ENCODE measurements at regions not wholly inside any gene's neighbourhood (a gene's known extent, or its start where the extent isn't known, plus 50 kb on each side); places are given as distances from the start of the nearest gene placed in this dataset.

- Histone ChIP-seq H3K9me3 (no peaks in the 10 kb centered on the region), H3K4me1 (replicated peaks) (no peaks in the 10 kb centered on the region), H3K27me3 (replicated peaks; ENCODE audit: insufficient read depth) (no peaks in the 10 kb centered on the region), H3K36me3 (no peaks in the 10 kb centered on the region), H3K27ac (no peak overlapping the region), H3K4me3 (no peak overlapping the region)
- no peak for TF ChIP-seq POLR2AphosphoS5 (IDR thresholded peaks at IDR 0.05)
- TF ChIP-seq CTCF (IDR thresholded peaks at IDR 0.05) = no peak
- TF ChIP-seq POLR2A (IDR thresholded peaks at IDR 0.05) = no peak
- WGBS = 55% methylated on average over 1 of the region's 1 CpG
- DNase-seq (ENCODE audit: low spot score) = no peak
- intact Hi-C loops (cut with DNase I) = no loop called here
Measured at GRCh38 chr4:138869165-138869564, 146.4 kb upstream of the NOCT start.

GRCh38 chr4:138868562-138868961, 147.0 kb upstream of the NOCT start:
- TF ChIP-seq POLR2A (IDR thresholded peaks at IDR 0.05) (no peak), POLR2AphosphoS5 (IDR thresholded peaks at IDR 0.05) (no peak), CTCF (IDR thresholded peaks at IDR 0.05) (no peak)
- DNase-seq (ENCODE audit: low spot score) = no peak
- H3K4me1 ChIP-seq (replicated peaks) = no peaks in the 10 kb centered on the region
- 63% methylated on average over 3 of the region's 3 CpGs for WGBS
- H3K27me3 ChIP-seq (replicated peaks; ENCODE audit: insufficient read depth) = no peaks in the 10 kb centered on the region
- no peak overlapping the region for H3K4me3 ChIP-seq
- H3K36me3 ChIP-seq = no peaks in the 10 kb centered on the region
- intact Hi-C loops (cut with DNase I) = no loop called here
- no peak overlapping the region for H3K27ac ChIP-seq
- no peaks in the 10 kb centered on the region for H3K9me3 ChIP-seq

GRCh38 chr4:138867404-138867803, 148.2 kb upstream of the NOCT start:
- WGBS = 96% methylated on average over 6 of the region's 6 CpGs
- no peaks in the 10 kb centered on the region for H3K36me3 ChIP-seq
- no peak for DNase-seq (ENCODE audit: low spot score)
- H3K4me3 ChIP-seq = no peak overlapping the region
- no peak for TF ChIP-seq POLR2AphosphoS5 (IDR thresholded peaks at IDR 0.05)
- no peak for TF ChIP-seq POLR2A (IDR thresholded peaks at IDR 0.05)
- TF ChIP-seq CTCF (IDR thresholded peaks at IDR 0.05) = no peak
- no peaks in the 10 kb centered on the region for H3K9me3 ChIP-seq
- H3K27me3 ChIP-seq (replicated peaks; ENCODE audit: insufficient read depth) = no peaks in the 10 kb centered on the region
- H3K4me1 ChIP-seq (replicated peaks) = no peaks in the 10 kb centered on the region
- intact Hi-C loops (cut with DNase I) = no loop called here
- no peak overlapping the region for H3K27ac ChIP-seq

GRCh38 chr4:138866314-138866713, 149.3 kb upstream of the NOCT start:
- intact Hi-C loops (cut with DNase I) = no loop called here
- 94% methylated on average over 2 of the region's 2 CpGs for WGBS
- H3K27me3 ChIP-seq (replicated peaks; ENCODE audit: insufficient read depth) = no peaks in the 10 kb centered on the region
- no peaks in the 10 kb centered on the region for H3K4me1 ChIP-seq (replicated peaks)
- no peaks in the 10 kb centered on the region for H3K9me3 ChIP-seq
- no peaks in the 10 kb centered on the region for H3K36me3 ChIP-seq
- no peak for TF ChIP-seq POLR2A (IDR thresholded peaks at IDR 0.05)
- TF ChIP-seq POLR2AphosphoS5 (IDR thresholded peaks at IDR 0.05) = no peak
- TF ChIP-seq CTCF (IDR thresholded peaks at IDR 0.05) = no peak
- H3K4me3 ChIP-seq = no peak overlapping the region
- DNase-seq (ENCODE audit: low spot score) = no peak
- no peak overlapping the region for H3K27ac ChIP-seq

- Histone ChIP-seq H3K4me1 (replicated peaks) (no peaks in the 10 kb centered on the region), H3K4me3 (no peak overlapping the region), H3K9me3 (no peaks in the 10 kb centered on the region), H3K27ac (no peak overlapping the region), H3K36me3 (no peaks in the 10 kb centered on the region), H3K27me3 (replicated peaks; ENCODE audit: insufficient read depth) (no peaks in the 10 kb centered on the region)
- WGBS = 88% methylated on average over 8 of the region's 8 CpGs
- no peak for TF ChIP-seq POLR2AphosphoS5 (IDR thresholded peaks at IDR 0.05)
- no peak for DNase-seq (ENCODE audit: low spot score)
- intact Hi-C loops (cut with DNase I) = no loop called here
Measured at GRCh38 chr4:138865765-138866164, 149.8 kb upstream of the NOCT start.
